Activated T-helper 1 cell treated with anti-CD3 and anti-CD28 coated beads, Interleukin-12 subunit alpha, Interleukin-12 subunit beta, Interleukin-2, Interleukin-4 antibody, amounts not matched to agents 30 ng/mL and 10 ng/mL and 1 ng/mL, durations not matched to agents 14 hours and 24 hours and 36 hours (primary cell): ENCODE measurements at regions not wholly inside any gene's neighbourhood (a gene's known extent, or its start where the extent isn't known, plus 50 kb on each side); places are given as distances from the start of the nearest gene placed in this dataset.

Experiments used
- DNase-seq: peaks from one replicate; pipeline ENCODE4 v3.0.0; 2021; ENCODE audit warnings: low spot score
- H3K27ac Mint-ChIP-seq: one replicate; pipeline ENCODE4 v1.8.0; 2021; ENCODE audit warnings: mild to moderate bottlenecking, mixed read lengths
- H3K27me3 Mint-ChIP-seq: one replicate; pipeline ENCODE4 v1.8.0; 2022; ENCODE audit warnings: mild to moderate bottlenecking, moderate library complexity, mixed read lengths; ENCODE audit not compliant: insufficient read depth
- H3K36me3 Mint-ChIP-seq: one replicate; pipeline ENCODE4 v1.8.0; 2021; ENCODE audit warnings: low read depth, mixed read lengths
- H3K4me1 Mint-ChIP-seq: one replicate; pipeline ENCODE4 v1.8.0; 2021; ENCODE audit warnings: low read depth, mixed read lengths
- H3K4me3 Mint-ChIP-seq: one replicate; pipeline ENCODE4 v1.8.0; 2021; ENCODE audit warnings: mild to moderate bottlenecking, moderate library complexity, mixed read lengths
- H3K9me3 Mint-ChIP-seq: one replicate; pipeline ENCODE4 v1.8.0; 2021; ENCODE audit warnings: mixed read lengths
- intact Hi-C: fragments of 100-400 bp; cut with micrococcal nuclease; formaldehyde crosslinking; loops from one replicate; pipeline ENCODE4 v1.15.1; 2024

DNA sequence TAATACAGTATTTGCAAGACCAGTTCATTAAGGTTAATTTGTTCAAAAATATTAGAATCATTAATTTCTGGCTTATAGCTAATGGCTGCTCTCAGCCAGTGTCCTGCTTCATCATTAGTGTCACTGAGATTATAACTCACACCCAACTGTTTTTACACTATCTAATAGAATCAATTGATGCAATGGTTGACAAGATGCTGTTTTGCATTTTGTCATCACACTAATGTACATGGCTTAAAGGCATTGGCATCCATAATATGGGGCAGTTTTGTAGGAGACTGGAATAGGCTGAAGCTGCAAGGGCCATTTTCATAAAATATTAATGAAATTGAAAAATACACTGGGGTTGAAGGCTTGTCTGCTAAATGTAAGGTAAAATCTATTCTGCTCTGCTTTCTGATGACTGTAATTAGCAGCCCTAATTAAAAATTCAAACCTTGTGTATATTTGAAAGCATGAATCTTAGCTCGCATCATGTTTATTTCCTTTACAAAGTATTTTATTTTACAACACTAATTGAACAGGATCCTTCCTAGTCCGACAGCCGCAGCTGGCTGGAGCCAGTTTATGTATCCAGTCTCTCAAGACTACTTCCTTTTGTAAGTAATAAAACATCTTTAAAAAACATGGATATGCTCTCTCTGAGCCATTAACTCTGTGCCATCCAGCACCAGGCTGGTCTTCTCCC is 296.7 kb downstream of the POU4F1 start:
- no peaks in the 10 kb centered on the region for H3K27me3 Mint-ChIP-seq
- DNase-seq = no peak
- H3K27ac Mint-ChIP-seq = no peak overlapping the region
- intact Hi-C loops = no loop called here
- H3K9me3 Mint-ChIP-seq = no peaks in the 10 kb centered on the region
- H3K4me3 Mint-ChIP-seq = no peak overlapping the region
- H3K36me3 Mint-ChIP-seq = no peaks in the 10 kb centered on the region
- no peaks in the 10 kb centered on the region for H3K4me1 Mint-ChIP-seq

DNA sequence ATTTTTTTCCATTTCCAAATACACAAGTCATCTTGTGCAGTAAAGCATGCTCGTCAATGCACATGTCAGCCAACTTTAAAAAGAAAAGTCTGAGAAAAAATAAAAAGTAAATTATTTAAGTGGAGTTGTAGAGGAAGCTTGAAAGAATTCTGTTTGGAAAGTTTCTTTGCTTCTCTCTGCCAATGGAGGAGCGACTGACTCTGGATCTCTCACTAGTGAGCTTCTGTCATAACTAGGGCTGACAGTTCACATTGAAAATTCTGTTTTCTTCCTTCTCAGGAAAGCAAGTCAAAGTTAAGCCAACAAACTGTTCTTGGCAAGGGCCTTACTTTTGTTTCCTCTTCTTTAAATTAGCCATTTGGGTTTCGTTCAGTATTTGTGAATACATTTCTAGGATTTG is 298.2 kb downstream of the POU4F1 start:
- no peaks in the 10 kb centered on the region for H3K9me3 Mint-ChIP-seq
- no peaks in the 10 kb centered on the region for H3K36me3 Mint-ChIP-seq
- no peak for DNase-seq
- H3K27me3 Mint-ChIP-seq = no peaks in the 10 kb centered on the region
- H3K4me3 Mint-ChIP-seq = no peak overlapping the region
- intact Hi-C loops = no loop called here
- H3K27ac Mint-ChIP-seq = no peak overlapping the region
- no peaks in the 10 kb centered on the region for H3K4me1 Mint-ChIP-seq

DNA sequence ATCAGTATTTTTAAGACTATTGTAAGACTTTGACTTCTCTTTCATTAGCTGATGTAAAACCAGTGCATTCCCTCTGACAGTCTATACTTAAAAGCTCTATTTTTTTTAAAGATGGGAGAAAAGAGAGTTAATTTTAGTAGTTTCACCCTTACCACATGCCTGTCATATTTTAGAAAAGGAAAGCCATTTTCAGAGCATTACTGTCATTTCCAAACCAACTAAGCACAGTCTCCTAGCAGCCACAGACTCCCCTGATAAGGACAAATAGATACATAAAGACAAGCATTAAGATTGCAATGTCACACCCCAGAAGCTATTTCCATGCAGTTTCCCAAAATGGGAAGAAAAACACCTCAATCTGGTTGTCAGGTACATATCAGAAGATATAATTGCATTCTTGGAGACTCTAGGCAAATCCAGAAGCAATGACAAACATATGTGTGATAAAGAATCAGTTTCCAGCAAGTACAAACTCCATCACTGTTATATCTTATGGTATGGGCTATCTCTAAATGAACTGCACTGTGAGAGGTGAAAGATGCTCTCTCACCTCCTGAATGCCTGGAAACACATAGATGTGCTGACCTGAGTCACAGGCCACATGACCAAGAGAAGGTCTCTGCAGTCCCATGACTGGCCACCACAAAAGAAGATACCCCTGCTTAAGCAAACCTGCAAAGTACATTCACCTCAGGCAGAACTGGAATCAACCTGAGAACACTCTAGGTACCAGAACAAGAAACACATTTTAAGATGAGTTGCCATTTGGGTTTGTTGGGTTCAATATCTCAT is 303.3 kb downstream of the POU4F1 start:
- Mint-ChIP-seq H3K27ac (no peak overlapping the region), H3K4me1 (no peaks in the 10 kb centered on the region), H3K9me3 (no peaks in the 10 kb centered on the region), H3K4me3 (no peak overlapping the region), H3K36me3 (no peaks in the 10 kb centered on the region), H3K27me3 (no peaks in the 10 kb centered on the region)
- DNase-seq = no peak
- intact Hi-C loops = no loop called here

DNA sequence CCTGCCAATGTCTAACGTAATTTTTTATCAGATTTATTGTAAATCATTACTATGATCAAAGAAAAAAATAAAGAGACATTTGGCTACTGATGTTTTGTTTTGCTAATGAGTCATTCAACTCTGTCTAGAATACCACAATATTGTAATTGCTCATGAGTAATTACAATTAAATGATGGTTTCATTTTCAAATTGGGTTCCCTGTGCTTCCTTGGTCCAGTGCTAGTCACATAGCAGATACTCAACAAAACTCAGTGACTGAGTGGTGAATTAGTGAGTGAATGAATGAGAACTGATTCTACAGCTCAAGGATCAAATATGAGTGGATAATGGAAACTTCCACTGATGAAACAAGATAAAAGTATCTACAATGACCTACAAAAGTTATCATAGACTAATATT is 304.7 kb downstream of the POU4F1 start:
- Mint-ChIP-seq H3K4me3 (no peak overlapping the region), H3K4me1 (no peaks in the 10 kb centered on the region), H3K9me3 (no peaks in the 10 kb centered on the region), H3K27me3 (no peaks in the 10 kb centered on the region), H3K36me3 (no peaks in the 10 kb centered on the region), H3K27ac (no peak overlapping the region)
- intact Hi-C loops = no loop called here
- no peak for DNase-seq

DNA sequence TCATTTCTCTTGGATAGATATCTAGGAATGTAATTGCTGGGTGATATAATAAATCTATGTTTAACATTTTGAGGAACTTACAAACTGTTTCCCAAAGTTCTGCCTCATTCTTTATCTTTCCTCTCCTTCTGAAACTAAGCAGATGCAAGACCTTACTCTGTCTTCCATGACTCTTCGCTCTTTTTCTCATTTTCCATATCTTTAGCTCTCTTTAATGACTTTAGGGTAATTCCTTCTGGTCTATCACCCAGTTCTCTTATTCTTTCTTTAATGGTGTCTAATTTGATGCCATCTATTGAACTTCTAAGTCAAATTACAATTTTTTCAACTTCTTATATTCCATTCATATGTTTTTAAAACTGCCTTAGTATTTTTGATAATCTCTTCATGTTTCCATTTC is 316.6 kb downstream of the POU4F1 start:
- peaks cover 10% of the 10 kb centered on the region for H3K9me3 Mint-ChIP-seq
- no peak for DNase-seq
- H3K27me3 Mint-ChIP-seq = no peaks in the 10 kb centered on the region
- no peaks in the 10 kb centered on the region for H3K4me1 Mint-ChIP-seq
- no peak overlapping the region for H3K27ac Mint-ChIP-seq
- no peak overlapping the region for H3K4me3 Mint-ChIP-seq
- intact Hi-C loops = no loop called here
- H3K36me3 Mint-ChIP-seq = no peaks in the 10 kb centered on the region

DNA sequence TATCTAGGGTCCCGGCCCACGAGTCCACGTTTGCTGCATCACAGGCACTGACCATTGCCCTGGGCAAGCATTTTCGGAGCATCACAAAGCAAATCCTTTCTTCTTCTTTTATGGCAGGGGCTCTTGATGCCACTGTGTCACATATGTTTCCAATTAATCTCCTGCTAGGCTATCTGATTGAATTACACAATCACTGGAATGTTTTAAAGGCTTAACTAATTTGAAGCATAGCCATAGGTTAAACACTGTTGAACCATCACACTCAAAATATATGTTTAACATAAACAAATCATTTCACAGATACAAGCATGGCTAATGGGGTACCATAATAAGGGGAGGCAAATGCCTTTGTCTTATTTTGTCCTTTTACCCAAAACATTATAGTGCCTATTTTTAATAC is 338.3 kb downstream of the POU4F1 start:
- H3K27me3 Mint-ChIP-seq = no peaks in the 10 kb centered on the region
- no peak overlapping the region for H3K4me3 Mint-ChIP-seq
- no peaks in the 10 kb centered on the region for H3K4me1 Mint-ChIP-seq
- DNase-seq = no peak
- peaks cover 5% of the 10 kb centered on the region for H3K9me3 Mint-ChIP-seq
- H3K27ac Mint-ChIP-seq = no peak overlapping the region
- H3K36me3 Mint-ChIP-seq = no peaks in the 10 kb centered on the region
- intact Hi-C loops = no loop called here

DNA sequence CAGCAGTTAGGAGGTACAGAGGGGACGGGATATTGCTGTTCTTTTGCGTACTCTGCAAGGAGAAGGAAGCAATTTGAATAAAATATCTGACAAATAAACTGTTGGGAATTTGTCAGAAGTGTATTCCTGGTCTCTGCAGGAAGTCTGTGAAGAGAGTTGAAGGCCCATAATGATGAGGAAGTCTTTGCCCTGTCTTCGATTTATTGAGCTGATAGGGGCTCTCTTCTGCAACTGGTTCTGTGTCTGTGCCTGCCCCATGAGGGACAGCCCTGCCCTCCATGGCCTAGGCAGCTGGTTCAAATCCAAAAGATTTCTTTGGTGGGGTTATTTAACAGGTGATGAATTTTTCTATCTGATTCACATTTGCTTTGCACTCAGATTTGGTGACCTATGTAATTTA is 339.7 kb upstream of the EDNRB start:
- H3K4me1 Mint-ChIP-seq = no peaks in the 10 kb centered on the region
- H3K27ac Mint-ChIP-seq = no peak overlapping the region
- H3K9me3 Mint-ChIP-seq = peaks cover 5% of the 10 kb centered on the region
- no peaks in the 10 kb centered on the region for H3K27me3 Mint-ChIP-seq
- intact Hi-C loops = no loop called here
- no peak overlapping the region for H3K4me3 Mint-ChIP-seq
- no peaks in the 10 kb centered on the region for H3K36me3 Mint-ChIP-seq
- no peak for DNase-seq

DNA sequence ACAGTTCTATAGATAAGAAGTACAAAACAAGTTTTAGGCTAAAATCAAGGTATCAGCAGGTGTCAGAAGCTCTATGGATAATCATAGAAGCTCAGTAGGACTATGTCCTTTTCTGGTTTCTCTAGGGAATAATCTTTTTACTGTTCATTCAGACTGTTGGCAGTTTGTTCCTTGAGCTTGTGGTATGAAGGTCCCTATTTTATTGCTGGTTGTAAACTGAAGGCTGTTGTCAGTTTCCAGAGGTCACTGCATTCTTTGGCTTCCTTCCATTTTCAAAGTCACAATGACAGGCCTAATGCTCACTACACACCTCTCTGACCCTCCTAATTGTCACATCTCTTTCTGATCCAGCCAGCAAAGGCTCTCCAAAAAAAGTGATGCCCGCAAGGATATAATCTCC is 337.9 kb upstream of the EDNRB start:
- peaks cover 5% of the 10 kb centered on the region for H3K9me3 Mint-ChIP-seq
- intact Hi-C loops = no loop called here

DNA sequence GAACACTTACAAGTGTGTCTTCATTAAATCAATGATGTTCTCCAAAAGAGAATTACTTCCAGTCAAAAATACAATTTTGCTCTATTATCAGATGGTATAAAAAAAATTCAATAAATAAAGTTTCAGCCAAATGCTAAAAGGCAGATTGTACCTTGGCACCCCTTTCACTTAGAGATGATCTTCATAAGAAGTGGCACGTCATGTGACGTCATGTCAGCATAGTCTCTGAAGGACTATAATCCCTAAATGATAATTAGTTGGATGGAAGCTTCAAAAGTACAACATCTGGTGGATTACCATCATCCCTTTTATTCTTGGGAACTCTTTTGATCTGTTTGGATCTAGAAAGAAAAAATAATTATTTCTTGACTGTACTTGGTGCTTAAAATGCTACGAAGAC is 335.5 kb upstream of the EDNRB start:
- Mint-ChIP-seq H3K36me3 (no peaks in the 10 kb centered on the region), H3K27ac (no peak overlapping the region), H3K4me3 (no peak overlapping the region), H3K27me3 (no peaks in the 10 kb centered on the region), H3K9me3 (no peaks in the 10 kb centered on the region), H3K4me1 (no peaks in the 10 kb centered on the region)
- no peak for DNase-seq
- intact Hi-C loops = no loop called here

More for the DNA sequence above, 337.9 kb upstream of the EDNRB start:
- Mint-ChIP-seq H3K27me3 (no peaks in the 10 kb centered on the region), H3K36me3 (no peaks in the 10 kb centered on the region), H3K4me3 (no peak overlapping the region), H3K27ac (no peak overlapping the region), H3K4me1 (no peaks in the 10 kb centered on the region)
- no peak for DNase-seq

DNA sequence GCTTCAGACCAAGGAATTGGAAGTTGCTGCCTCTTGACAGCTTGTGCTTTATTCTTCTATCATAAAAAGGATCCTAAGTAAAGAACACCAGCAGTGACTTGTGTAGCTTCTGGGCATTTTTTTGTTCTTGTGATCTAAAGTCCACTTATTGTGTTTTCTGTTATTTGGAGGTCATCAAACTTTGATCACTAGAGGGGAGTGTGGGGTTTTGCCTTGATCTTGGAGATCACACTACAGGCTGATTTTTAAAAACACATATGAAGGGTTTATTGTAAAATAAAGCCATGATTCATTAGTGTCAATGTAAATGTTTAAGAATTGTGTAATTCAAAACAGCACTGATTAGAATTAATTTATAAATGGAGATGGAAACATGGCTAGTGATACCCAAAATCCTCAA is 328.7 kb upstream of the EDNRB start:
- no peaks in the 10 kb centered on the region for H3K36me3 Mint-ChIP-seq
- intact Hi-C loops = no loop called here
- H3K9me3 Mint-ChIP-seq = no peaks in the 10 kb centered on the region
- no peak for DNase-seq
- H3K4me3 Mint-ChIP-seq = no peak overlapping the region
- no peak overlapping the region for H3K27ac Mint-ChIP-seq
- no peaks in the 10 kb centered on the region for H3K27me3 Mint-ChIP-seq
- H3K4me1 Mint-ChIP-seq = no peaks in the 10 kb centered on the region

DNA sequence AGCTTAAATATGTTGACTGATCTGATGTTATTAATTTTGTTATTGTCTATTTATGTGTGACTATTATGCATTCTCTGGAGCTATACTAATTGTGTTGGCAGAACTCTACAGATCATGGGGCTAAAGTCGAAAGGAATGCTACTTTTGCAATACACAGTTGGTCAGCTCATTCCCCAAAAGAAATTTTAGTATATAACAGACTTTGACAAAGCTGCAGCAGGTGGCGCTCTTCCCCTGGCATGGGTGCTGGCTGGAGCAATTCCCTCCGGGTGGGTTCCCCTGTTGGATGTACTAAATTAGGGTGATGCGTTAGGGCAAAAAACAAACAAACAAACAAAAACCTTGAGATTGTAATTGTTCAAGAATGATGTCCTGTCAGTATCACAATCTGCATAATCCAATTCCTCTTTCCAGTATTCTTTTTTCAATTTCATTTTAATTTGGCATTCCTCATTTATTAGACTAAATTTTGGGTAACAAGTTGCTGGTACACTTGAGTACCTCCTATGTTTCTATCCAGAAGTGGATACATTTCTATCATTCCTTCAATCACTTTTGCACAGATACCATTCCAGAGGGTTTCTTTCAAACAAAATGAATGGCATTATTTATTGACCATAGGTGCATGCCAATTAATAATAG is 322.8 kb upstream of the EDNRB start:
- DNase-seq = no peak
- intact Hi-C loops = loop anchor here (1.0 kb wide), 1 partner anchor 737 kb away; no protein-coding TSS in a partner anchor

DNA sequence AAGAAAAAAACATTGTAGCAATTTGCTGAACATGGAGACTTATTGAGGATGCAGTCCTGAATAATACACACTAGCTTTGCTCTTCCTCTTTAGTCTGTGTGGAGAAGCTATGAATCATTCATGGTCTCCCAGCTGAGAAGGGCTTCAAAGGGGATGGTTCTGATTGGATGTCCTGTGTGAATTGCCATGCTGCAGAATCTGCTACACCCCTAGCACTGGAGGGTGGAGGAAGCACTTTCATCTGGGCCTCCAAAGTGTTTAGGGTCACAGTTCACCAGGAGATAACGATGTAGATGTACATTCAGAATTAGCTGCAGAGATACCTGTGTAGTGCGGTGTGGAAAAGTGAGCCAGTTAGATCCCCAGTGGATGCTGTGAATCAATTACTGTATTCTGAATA is 321.1 kb upstream of the EDNRB start:
- no peak for DNase-seq
- no peaks in the 10 kb centered on the region for H3K4me1 Mint-ChIP-seq
- H3K27ac Mint-ChIP-seq = no peak overlapping the region
- intact Hi-C loops = no loop called here
- H3K4me3 Mint-ChIP-seq = no peak overlapping the region
- H3K36me3 Mint-ChIP-seq = no peaks in the 10 kb centered on the region
- H3K27me3 Mint-ChIP-seq = no peaks in the 10 kb centered on the region
- no peaks in the 10 kb centered on the region for H3K9me3 Mint-ChIP-seq

More for the DNA sequence above, 322.8 kb upstream of the EDNRB start:
- Mint-ChIP-seq H3K9me3 (no peaks in the 10 kb centered on the region), H3K27me3 (no peaks in the 10 kb centered on the region), H3K4me1 (no peaks in the 10 kb centered on the region), H3K36me3 (no peaks in the 10 kb centered on the region), H3K27ac (no peak overlapping the region), H3K4me3 (no peak overlapping the region)

DNA sequence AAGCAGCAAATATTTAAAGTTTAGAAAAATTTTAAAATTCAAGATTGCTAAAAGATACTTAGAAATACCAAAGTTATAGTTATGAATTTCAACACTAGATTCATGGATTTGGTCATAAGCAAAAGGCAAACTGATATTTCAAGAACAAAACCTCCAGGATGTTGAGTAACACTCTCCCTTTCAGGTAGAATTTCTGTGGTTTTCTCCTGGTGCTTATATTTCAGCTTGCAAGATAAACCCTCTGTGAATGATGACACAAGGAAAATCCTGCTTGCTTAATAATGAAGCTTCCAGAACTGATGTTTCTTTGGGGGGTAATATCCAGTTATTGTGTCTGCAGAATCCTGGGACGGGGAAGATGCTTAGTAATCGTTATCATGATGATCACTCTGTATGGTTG is 320.3 kb upstream of the EDNRB start:
- H3K9me3 Mint-ChIP-seq = no peaks in the 10 kb centered on the region
- no peaks in the 10 kb centered on the region for H3K4me1 Mint-ChIP-seq
- H3K36me3 Mint-ChIP-seq = no peaks in the 10 kb centered on the region
- intact Hi-C loops = no loop called here
- no peaks in the 10 kb centered on the region for H3K27me3 Mint-ChIP-seq
- no peak overlapping the region for H3K4me3 Mint-ChIP-seq
- no peak overlapping the region for H3K27ac Mint-ChIP-seq
- DNase-seq = no peak
